HepG2 (cell line): ENCODE measurements at regions not wholly inside any gene's neighbourhood (a gene's known extent, or its start where the extent isn't known, plus 50 kb on each side); places are given as distances from the start of the nearest gene placed in this dataset.

Experiments
- ATAC-seq: fragments of 200-7000 bp; cut with Tn5 transposase; 3 replicates; pipeline ENCODE4 v1.9.1; 2020; ENCODE audit warnings: mild to moderate bottlenecking, moderate library complexity
- BruUV-seq: library from RNA; stranded (reverse); fragments of 400-500 nt; replicated peaks from 2 replicates; lab custom pipeline; 2021; lab: Mats Ljungman, UMichigan
- CTCF ChIA-PET: fragments of 300-600 bp; formaldehyde crosslinking; extraction: SDS; loops from one replicate; lab custom pipeline; 2021; ENCODE audit warnings: low total read pairs, inconsistent platforms, low intra/inter-chr PET ratio; lab: Yijun Ruan, JAX
- POLR2A ChIA-PET: fragments of 350-600 bp; sonication (Branson Sonifier 250); formaldehyde crosslinking; loops from one replicate; lab custom pipeline; 2020; ENCODE audit warnings: antibody characterized with exemption, inconsistent platforms; lab: Yijun Ruan, JAX
- DNase-seq: peaks from one replicate; pipeline ENCODE4 v3.0.0-alpha.2; 2015; ENCODE audit warnings: low spot score
- FAIRE-seq: peaks from 3 replicates; lab custom pipeline; 2011; peaks lifted over from hg19 to GRCh38; lab: Jason Lieb, UNC
- H2AFZ ChIP-seq: one replicate; pipeline ENCODE4 v1.6.1; 2011; ENCODE audit warnings: low read length, inconsistent platforms
- H3K27ac ChIP-seq: fragments of 300-600 bp; 3 replicates; pipeline ENCODE4 v1.8.0; 2011; ENCODE audit warnings: mixed run types, mild to moderate bottlenecking, mixed read lengths, low read length, inconsistent platforms; ENCODE audit not compliant: insufficient read depth; ENCODE audit errors: extremely low read length
- H3K27me3 ChIP-seq, 2 experiments: fragments of 200-600 bp in 1 of 2; 2 replicates in 1 of 2; 3 replicates in 1 of 2; pipeline versions ENCODE4 v1.6.0 to v1.8.0; 2011; ENCODE audit warnings: low read length in 2 of 2, mild to moderate bottlenecking in 2 of 2, moderate library complexity in 2 of 2, inconsistent platforms in 1 of 2; ENCODE audit not compliant: insufficient read depth in 2 of 2, control insufficient read depth in 1 of 2
- H3K36me3 ChIP-seq, 2 experiments: fragments of 200-600 bp in 1 of 2; replicated peaks in 1 of 2; 2 replicates in 1 of 2; 3 replicates in 1 of 2; pipeline versions ENCODE4 v1.5.1 to v1.8.0; 2011; ENCODE audit warnings: low read length in 2 of 2, inconsistent platforms in 1 of 2; ENCODE audit not compliant: insufficient read depth in 2 of 2, control insufficient read depth in 1 of 2
- H3K4me1 ChIP-seq: 2 replicates; pipeline ENCODE4 v1.5.1; 2012; ENCODE audit warnings: low read length, inconsistent platforms; ENCODE audit not compliant: insufficient read depth
- H3K4me2 ChIP-seq: 2 replicates; pipeline ENCODE4 v1.6.0; 2011; ENCODE audit warnings: low read depth, low read length, inconsistent platforms
- H3K4me3 ChIP-seq, 3 experiments: fragments of 200-600 bp in 1 of 3; sonication (generic), shearing (Covaris generic) in 1 of 3; replicated peaks in 1 of 3; 2 replicates each; pipeline ENCODE4 v1.5.1; 2011 to 2016; ENCODE audit warnings: low read length in 3 of 3, inconsistent platforms in 2 of 3, low read depth in 2 of 3, mild to moderate bottlenecking in 2 of 3, control low read depth in 1 of 3, mixed read lengths in 1 of 3; ENCODE audit not compliant: insufficient read depth in 1 of 3
- H3K79me2 ChIP-seq: one replicate; pipeline ENCODE4 v1.6.1; 2011; ENCODE audit warnings: low read length, inconsistent platforms; ENCODE audit not compliant: insufficient read depth
- H3K9ac ChIP-seq: 2 replicates; pipeline ENCODE4 v1.6.0; 2011; ENCODE audit warnings: mild to moderate bottlenecking, low read depth, low read length, inconsistent platforms; ENCODE audit not compliant: insufficient read depth
- H3K9me3 ChIP-seq: 2 replicates; pipeline ENCODE4 v1.5.1; 2012; ENCODE audit warnings: mild to moderate bottlenecking, low read length
- H4K20me1 ChIP-seq: 2 replicates; pipeline ENCODE4 v1.6.0; 2011; ENCODE audit warnings: inconsistent platforms, mild to moderate bottlenecking, low read length, moderate library complexity; ENCODE audit not compliant: insufficient read depth
- ZNF207 ChIP-seq: fragments of 450-650 bp; IDR thresholded peaks from 2 replicates; pipeline ENCODE4 v1.6.1; 2016; ENCODE audit warnings: antibody characterized with exemption, borderline replicate concordance
- ZNF451 ChIP-seq: sonication (generic); formaldehyde crosslinking; IDR thresholded peaks from 2 replicates; pipeline ENCODE4 v1.5.0; 2020; ENCODE audit warnings: mild to moderate bottlenecking, missing genetic modification reagents
- WGBS: methylation state at CpG from one replicate; pipeline ENCODE4 v1.1.6; 2017; ENCODE audit warnings: low lambda C conversion rate; 5-methylcytosine and 5-hydroxymethylcytosine counted together
- in situ Hi-C: cut with HindIII; loops from 2 replicates; pipeline ENCODE4 v1.10.0; 2017; ENCODE audit warnings: low pct_unique_long_range_greater_than_20kb; ENCODE audit not compliant: extremely low pct_ligation_motif_present
- intact Hi-C: fragments of 100-400 bp; cut with micrococcal nuclease; formaldehyde crosslinking; loops from one replicate; pipeline ENCODE4 v1.10.0; 2022; ENCODE audit not compliant: unreplicated experiment
- TF ChIP-seq, protein P1 (sequence below): IDR thresholded peaks from 2 replicates; pipeline ENCODE4 v1.6.1; 2018; ENCODE audit warnings: missing genetic modification reagents, mild to moderate bottlenecking, missing compliant biosample characterization
- TF ChIP-seq, protein P2 (sequence below): sonication (generic); formaldehyde crosslinking; IDR thresholded peaks from one replicate; pipeline ENCODE4 v1.5.1; 2020; ENCODE audit warnings: mild to moderate bottlenecking, missing genetic modification reagents; ENCODE audit errors: not compliant biosample characterization

DNA sequence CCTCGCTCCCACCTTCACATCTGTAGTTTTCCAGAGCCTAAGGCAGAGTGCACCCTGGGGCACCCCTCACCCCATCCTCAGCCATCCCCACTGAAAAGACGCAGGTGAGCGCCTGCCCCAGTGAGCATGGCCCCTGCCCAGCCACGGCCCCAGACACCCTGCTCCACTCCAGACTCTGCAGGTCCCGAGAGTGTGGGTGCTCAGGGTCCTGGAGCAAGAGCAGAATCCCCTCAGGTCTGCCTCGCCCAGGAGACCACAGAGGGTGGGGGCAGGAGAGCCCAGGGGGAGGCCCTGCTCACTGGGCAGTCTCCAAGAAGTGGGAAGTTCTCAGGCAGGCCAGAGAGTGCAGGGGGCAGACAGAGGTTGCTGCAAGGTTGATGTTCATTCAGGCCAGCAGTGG, 158.6 kb upstream of the PPP1R26 start:
- no peak overlapping the region for H3K9ac ChIP-seq
- H4K20me1 ChIP-seq, result no peaks in the 10 kb centered on the region
- intact Hi-C loops (no loop called here), in situ Hi-C loops (no loop called here)
- CTCF ChIA-PET, result no interaction called here
- no peak overlapping the region for H3K27ac ChIP-seq
- POLR2A ChIA-PET, result no interaction called here
- H3K27me3 ChIP-seq, result peaks cover 1 to 21% of the 10 kb centered on the region in 2 experiments; a peak in 1 of 5 replicates
- no peaks in the 10 kb centered on the region for H3K79me2 ChIP-seq
- DNase-seq (no peak), ATAC-seq (no peak), FAIRE-seq (no peak)
- 0% methylated on average over 5 of the region's 6 CpGs for WGBS
- no peaks in the 10 kb centered on the region for H3K9me3 ChIP-seq
- H3K36me3 ChIP-seq, result no peaks in the 10 kb centered on the region
- H3K4me1 ChIP-seq, result no peaks in the 10 kb centered on the region
- H3K4me2 ChIP-seq, result no peak overlapping the region
- BruUV-seq, result no TSS peak
- no peak overlapping the region for H3K4me3 ChIP-seq
- TF ChIP-seq ZNF207 (no peak), ZNF451 (CRISPR knock-in tag) (no peak)
- TF ChIP-seq, protein P1, sequence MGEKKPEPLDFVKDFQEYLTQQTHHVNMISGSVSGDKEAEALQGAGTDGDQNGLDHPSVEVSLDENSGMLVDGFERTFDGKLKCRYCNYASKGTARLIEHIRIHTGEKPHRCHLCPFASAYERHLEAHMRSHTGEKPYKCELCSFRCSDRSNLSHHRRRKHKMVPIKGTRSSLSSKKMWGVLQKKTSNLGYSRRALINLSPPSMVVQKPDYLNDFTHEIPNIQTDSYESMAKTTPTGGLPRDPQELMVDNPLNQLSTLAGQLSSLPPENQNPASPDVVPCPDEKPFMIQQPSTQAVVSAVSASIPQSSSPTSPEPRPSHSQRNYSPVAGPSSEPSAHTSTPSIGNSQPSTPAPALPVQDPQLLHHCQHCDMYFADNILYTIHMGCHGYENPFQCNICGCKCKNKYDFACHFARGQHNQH (CRISPR knock-in tag), result no peak
- H2AFZ ChIP-seq, result no peak overlapping the region

DNA sequence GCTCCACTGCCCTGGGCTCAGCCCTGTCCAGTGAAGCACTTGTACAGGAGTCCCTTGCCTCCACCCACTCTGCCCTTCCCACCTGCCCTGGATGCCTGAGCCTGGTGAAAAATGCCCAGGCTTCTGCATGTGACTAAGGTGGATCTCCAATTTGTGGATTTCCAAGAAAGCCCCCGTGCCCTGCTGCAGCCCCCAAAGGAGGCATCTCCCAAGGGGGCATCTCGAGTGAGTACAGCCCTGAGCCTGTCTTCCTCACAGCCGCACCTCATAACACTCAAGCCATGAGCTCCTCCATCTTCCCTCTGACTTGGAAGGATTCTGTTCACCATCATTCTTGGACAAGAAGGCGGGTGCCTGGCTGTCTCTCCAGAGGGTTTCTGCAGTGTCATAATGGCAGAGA, 158.0 kb upstream of the PPP1R26 start:
- Histone ChIP-seq H3K36me3 (no peaks in the 10 kb centered on the region), H3K4me3 (no peak overlapping the region), H3K9ac (no peak overlapping the region), H4K20me1 (no peaks in the 10 kb centered on the region), H3K79me2 (no peaks in the 10 kb centered on the region), H3K4me2 (no peak overlapping the region), H3K27me3 (peaks cover 1 to 24% of the 10 kb centered on the region in 2 experiments; a peak in 1 of 5 replicates), H2AFZ (no peak overlapping the region), H3K9me3 (no peaks in the 10 kb centered on the region), H3K27ac (no peak overlapping the region), H3K4me1 (no peaks in the 10 kb centered on the region)
- 0% methylated on average over 4 of the region's 4 CpGs for WGBS
- DNase-seq (no peak), FAIRE-seq (no peak), ATAC-seq (no peak)
- intact Hi-C loops, result no loop called here
- POLR2A ChIA-PET, result no interaction called here
- CTCF ChIA-PET, result no interaction called here
- in situ Hi-C loops, result no loop called here
- BruUV-seq, result no TSS peak
- TF ChIP-seq, protein P2, sequence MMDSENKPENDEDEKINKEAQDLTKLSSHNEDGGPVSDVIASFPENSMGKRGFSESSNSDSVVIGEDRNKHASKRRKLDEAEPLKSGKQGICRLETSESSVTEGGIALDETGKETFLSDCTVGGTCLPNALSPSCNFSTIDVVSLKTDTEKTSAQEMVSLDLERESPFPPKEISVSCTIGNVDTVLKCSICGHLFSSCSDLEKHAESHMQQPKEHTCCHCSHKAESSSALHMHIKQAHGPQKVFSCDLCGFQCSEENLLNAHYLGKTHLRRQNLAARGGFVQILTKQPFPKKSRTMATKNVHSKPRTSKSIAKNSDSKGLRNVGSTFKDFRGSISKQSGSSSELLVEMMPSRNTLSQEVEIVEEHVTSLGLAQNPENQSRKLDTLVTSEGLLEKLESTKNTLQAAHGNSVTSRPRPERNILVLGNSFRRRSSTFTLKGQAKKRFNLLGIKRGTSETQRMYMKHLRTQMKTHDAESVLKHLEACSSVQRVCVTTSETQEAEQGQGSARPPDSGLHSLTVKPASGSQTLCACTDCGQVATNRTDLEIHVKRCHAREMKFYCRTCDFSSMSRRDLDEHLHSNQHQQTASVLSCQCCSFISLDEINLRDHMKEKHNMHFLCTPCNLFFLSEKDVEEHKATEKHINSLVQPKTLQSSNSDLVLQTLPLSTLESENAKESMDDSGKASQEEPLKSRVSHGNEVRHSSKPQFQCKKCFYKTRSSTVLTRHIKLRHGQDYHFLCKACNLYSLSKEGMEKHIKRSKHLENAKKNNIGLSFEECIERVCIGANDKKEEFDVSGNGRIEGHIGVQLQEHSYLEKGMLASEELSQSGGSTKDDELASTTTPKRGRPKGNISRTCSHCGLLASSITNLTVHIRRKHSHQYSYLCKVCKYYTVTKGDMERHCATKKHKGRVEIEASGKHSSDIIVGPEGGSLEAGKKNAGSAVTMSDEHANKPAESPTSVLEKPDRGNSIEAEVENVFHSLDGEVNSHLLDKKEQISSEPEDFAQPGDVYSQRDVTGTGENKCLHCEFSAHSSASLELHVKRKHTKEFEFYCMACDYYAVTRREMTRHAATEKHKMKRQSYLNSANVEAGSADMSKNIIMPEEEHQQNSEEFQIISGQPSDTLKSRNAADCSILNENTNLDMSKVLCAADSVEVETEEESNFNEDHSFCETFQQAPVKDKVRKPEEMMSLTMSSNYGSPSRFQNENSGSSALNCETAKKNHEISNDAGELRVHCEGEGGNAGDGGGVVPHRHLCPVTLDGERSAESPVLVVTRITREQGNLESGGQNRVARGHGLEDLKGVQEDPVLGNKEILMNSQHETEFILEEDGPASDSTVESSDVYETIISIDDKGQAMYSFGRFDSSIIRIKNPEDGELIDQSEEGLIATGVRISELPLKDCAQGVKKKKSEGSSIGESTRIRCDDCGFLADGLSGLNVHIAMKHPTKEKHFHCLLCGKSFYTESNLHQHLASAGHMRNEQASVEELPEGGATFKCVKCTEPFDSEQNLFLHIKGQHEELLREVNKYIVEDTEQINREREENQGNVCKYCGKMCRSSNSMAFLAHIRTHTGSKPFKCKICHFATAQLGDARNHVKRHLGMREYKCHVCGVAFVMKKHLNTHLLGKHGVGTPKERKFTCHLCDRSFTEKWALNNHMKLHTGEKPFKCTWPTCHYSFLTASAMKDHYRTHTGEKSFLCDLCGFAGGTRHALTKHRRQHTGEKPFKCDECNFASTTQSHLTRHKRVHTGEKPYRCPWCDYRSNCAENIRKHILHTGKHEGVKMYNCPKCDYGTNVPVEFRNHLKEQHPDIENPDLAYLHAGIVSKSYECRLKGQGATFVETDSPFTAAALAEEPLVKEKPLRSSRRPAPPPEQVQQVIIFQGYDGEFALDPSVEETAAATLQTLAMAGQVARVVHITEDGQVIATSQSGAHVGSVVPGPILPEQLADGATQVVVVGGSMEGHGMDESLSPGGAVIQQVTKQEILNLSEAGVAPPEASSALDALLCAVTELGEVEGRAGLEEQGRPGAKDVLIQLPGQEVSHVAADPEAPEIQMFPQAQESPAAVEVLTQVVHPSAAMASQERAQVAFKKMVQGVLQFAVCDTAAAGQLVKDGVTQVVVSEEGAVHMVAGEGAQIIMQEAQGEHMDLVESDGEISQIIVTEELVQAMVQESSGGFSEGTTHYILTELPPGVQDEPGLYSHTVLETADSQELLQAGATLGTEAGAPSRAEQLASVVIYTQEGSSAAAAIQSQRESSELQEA (CRISPR knock-in tag), result no peak
